DMS53 (cell line): ENCODE measurements at regions not wholly inside any gene's neighbourhood (a gene's known extent, or its start where the extent isn't known, plus 50 kb on each side); places are given as distances from the start of the nearest gene placed in this dataset.

Experiments used
- DNase-seq: peaks from one replicate; lab custom pipeline; 2025; lab: John Stamatoyannopoulos, UW

DNA sequence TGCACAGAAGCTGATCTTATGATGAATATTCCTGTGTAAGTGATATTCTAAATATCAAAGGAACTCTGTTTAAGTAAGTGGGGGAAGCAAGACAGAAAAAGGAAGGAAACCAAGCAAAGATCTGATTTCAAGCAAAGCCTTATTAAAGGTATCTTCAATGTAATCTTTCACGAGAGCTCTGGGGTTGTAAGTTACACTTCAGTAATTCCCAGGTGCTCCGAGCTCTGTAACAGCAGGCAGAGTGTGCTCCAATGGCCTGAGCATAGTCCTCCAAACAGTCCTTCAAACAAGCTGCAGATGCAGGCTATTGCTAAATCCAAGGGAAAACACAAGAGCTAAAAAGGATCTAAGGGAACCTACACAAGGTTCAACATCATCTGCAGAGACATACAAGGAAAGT lies 949.7 kb upstream of the TMPRSS15 start:
- peak; percentile 21 for DNase-seq

DNA sequence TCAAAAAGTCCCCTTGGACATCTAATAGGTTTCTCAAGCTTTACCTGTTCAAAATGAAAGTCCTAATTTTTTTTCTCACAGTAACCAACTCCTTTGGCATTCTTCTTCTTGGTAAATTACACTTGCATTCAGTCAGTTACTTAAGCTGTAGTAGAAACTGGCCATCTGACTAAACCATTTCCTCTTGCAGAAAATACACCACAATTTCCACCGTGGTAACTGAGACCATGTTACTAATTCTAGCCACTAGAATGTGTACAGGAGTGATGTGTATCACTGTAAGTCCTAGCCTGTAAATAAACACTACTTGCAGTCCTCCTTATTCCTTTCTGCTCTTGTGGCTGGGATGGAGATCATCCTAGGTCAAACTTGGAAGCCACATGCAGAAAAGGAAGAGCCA lies 965.4 kb upstream of the TMPRSS15 start:
- no peak for DNase-seq

DNA sequence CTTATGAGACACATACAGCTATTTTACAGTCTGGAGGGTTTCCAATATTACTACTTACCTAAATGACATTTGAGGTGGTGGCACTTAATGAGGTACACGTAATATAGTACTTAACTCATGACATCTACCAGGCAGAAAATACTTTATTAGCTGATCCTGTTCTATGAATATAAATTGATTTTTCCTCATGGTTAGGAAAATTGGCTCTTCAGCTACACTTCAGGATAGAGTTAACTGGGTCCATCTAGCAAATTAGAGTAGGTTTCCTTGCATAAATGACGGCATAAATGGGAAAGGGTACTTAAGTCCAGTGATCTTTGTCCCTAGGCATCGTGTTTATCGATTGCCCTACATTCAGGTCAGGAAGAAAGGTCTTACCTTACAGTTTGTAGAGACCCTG lies 988.8 kb upstream of the TMPRSS15 start:
- no peak for DNase-seq

DNA sequence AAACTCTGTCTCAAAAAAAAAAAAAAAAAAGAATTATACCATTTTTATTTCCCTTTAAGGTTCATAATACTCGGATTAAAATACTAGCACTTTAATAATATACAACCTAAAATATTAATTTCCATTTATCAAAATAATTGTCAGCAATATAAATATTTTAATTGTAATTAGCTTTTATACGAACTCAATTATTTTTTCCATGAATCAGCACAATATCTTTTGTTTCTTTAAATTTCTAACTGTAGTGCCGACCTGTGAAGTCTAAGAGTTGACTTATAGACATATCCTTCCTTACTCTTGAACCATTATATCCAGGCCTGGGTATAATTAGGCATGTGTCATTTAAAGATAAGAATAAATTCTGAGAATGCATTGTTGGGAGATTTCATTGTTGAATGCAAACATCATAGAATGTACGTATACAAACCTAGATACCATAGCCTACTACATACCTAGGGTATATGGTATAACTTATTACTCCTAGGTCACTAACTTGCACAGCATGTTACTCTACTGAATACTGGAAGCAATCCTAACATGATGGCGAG lies 996.7 kb upstream of the TMPRSS15 start:
- no peak for DNase-seq

DNA sequence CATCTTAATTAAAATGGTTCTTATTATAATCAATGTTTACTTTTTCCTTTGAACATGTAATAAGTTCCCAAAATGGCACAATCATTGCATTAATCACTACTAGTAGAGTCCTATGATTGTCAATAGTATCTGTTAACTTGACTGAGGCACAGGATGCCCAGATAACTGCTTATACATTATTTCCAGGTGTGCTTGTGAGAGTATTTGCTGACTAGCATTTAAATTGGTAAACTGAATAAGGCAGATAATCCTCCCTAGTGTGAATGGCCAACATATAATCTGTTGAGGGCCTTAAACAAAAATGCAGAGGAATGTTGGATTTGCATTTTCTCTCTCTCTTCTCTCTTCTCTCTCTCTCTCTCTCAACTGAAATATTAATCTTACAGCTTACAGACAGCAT lies 999.3 kb upstream of the TMPRSS15 start:
- no peak for DNase-seq

DNA sequence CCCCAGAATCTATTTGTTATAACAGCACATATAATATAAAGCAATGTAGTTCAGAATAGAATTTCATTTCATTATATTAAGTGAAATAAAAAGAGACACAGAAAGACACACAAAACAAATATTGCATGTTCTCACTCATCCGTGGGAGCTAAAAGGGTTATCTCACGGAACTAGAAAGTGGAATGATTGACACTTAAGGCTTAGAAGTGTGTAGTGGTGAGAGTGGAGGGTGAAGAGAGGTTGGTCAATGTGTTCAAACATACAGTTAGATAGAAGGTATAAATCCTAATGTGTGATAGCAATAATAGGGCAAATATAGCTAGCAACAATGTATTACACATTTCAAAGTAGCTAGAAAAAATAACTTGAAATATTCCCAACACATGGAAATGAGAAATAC lies 1001.7 kb upstream of the TMPRSS15 start:
- no peak for DNase-seq

DNA sequence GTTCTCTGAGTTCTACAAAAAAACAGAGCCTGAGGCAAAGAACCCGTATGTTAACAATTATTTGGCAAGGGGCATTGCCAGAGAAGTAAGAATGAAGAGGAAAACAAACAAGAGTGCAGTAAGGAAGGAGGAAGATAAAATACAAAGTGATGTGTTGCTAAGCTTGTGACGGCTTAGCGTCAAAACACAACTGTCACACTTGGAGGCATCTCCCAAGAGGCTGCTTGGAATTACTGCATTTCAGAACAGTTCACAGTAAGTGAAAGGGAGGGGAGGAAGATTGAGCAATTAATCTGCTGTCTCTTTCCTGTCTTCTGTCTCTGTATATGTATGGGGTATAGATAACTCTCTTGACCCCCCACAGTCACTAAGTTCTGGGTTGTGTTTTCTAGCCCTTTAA lies 1017.0 kb upstream of the TMPRSS15 start:
- no peak for DNase-seq

DNA sequence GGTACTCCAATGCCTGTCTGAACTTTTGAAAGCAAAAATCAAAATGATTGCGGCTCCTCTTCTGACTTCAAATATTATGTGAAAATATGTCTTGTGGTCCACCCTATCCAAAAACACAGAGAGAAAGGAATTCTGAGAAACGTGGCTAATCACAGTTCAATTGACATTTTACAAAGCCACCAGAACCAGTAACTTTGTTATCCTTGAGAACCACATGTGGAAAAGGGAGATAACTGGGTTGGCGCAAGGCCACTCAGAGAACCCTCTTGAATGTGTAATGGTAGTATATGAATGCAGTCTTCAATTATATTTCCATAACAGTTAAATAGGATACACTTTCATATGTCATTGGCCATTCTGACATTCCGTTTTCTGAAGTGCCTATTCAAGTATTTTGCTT lies 1030.0 kb upstream of the TMPRSS15 start:
- DNase-seq = no peak

DNA sequence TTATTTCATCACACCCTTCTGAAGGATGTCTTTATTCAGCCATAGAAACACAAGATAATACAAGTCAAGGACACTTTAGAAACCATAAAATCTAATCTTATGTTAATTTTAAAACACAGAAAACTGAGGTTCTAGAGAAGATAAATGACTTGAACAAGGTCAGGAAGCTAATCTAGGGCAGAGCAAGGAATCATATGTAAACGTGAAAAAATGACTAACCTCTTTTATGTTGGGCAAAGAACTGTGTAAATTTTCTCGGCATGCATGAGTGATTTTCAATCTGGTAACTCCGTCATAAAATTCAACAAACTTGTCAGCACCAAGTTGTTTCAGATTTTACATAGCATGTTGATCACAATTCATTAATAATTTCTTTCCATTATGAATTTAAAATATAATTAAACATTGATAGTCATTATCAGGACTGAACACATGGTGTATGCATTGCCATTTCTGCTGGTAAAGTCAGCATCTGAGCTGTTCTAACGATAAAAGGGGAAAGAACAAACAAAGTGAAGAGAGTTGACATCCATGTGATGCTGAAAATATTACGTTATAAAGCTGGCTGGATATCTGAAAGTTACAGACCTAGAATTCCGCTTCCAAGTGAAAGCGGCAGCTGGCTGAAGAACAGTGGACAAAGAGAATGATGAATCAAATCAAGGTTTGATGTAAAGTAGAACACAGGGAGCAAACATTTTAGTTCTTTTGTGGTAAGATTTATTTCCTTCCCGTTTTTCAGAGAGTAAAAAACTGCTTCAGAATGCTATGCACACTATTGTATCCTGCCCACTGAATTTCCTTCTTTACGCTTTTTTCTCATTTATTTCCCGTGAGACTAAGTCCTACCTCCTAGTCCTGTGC lies 1037.4 kb upstream of the TMPRSS15 start:
- DNase-seq = peak; percentile 75

DNA sequence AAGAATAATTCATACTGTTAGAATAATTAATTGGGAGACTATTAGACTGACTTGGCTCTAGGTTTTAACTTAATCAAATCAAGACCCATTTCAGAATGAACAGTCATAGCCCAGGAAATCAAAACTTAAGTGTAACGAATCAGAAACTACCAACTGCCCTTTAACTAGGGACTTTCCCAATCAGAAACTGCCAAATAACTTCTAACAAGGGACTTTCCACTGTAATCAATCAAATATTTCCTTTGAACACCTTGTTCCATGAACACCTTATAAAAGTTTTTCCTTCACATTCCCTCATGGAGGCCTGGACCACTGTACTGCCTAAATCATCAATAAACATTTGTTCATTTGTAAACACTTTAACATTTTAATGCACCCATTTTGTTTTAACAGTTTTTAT lies 1054.7 kb upstream of the TMPRSS15 start:
- DNase-seq = no peak

DNA sequence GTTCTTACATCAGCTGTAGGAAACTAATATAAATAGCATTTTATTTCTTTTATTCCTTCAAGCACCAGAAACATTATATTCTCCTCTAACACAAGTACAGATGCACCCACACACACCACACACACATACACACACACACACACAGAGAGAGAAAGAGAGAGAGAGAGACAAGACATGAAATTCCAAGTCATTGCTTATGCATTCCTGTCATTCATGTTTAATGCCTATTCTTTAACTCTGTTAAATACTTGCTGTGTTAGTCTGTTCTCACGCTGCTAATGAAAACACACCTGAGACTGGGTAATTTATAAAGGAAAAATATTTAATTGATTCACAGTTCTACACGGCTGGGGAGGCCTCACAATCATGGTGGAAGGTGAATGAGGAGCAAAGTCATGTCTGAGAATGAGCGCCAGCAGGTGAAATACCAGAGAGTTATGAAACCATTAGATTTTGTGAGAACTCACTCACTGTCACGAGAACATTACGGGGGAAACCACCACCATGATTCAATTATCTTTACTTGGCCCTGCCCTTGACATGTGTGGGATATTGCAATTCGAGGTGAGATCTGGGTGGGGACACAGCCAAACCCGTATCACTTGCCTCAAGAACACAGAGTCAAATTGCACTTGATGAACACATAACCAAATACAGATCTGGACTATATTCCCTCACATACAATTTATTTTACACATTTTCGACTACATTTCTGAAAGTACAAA lies 1058.1 kb upstream of the TMPRSS15 start:
- no peak for DNase-seq

DNA sequence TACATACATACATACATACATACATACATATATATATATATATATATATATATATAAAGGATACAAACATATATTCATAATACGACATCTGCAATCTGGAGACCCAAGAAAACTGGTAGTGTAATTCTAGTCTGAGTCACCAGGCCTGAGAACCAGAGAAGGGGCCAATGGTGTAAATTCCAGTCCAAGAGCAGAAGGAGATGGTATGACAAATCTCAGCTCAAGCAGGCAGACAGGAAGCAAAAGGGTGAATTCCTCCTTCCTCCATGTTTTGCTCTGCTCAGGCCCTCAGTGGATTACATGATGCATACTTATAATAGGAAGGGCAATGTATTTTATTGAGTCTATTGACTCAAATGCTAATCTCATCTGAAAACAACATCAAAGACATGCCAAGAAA lies 1060.4 kb upstream of the TMPRSS15 start:
- DNase-seq = no peak

DNA sequence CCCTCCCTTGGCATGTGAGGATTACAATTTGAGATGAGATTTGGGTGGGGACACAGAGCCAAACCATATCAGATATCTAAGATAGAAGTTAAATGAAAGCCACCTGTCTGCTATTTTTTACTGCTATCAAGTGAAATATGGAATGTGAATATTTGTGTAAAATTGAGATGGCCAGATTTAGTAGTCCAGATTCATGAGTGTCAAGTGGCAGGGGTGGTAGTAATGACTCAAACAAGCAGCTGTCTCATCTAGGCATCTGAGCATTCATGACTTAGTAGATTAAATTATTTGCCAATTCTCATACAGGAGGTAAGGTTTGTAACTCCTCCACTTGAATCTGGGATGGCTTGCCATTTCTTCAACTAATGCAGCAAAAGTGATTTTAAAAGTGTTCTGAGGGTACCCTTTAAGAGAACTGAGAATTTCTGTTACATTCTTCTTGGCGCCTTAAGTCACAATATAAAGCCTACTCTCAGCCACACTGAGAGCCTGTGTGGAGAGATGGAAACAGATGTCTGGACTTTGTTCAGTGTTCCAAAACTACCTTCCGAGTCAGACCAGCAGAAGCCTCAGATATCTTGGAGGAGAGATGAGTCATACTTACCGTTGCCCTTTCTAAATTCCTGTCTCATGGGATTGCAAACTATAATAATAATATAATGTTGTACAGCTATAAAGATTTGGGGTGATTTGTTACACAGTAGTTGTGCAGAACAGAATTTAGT lies 1065.6 kb upstream of the TMPRSS15 start:
- no peak for DNase-seq

DNA sequence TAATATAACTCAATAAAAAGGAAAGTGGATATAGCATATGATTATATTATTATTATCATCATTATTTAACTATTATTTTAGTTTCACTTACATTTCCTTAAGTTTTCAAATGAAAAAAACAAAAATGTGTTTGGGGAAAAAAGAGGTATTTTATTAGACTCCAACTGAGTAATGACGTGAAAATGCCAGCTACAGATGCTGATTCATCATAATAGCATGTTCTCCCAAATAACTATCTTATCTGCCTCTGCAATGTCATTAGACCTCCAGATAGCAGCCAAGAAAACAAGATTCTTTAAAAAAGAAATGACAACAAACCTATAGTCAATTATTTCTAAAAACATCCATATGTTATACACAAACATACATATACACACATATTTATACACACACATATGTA lies 1071.9 kb upstream of the TMPRSS15 start:
- no peak for DNase-seq

DNA sequence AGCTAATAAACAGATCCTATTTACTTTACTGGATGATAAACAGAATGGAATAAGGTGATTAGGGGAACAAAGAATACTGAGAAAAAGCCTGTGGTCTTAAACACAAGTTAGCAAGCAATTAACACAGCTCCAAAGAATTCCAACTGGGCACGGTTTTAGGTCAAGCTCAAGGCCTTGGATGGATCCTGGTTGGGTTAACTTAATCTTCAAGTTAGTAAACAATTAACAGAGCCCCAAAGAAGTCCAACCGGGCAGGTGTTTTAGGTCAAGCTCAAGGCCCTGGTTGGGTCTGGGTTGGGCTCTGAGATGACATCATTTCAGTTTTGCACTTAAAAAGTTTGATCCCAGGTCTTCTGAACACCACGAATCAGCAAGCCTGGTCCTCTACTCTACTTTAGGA lies 1086.3 kb upstream of the TMPRSS15 start:
- peak; percentile 1 for DNase-seq

DNA sequence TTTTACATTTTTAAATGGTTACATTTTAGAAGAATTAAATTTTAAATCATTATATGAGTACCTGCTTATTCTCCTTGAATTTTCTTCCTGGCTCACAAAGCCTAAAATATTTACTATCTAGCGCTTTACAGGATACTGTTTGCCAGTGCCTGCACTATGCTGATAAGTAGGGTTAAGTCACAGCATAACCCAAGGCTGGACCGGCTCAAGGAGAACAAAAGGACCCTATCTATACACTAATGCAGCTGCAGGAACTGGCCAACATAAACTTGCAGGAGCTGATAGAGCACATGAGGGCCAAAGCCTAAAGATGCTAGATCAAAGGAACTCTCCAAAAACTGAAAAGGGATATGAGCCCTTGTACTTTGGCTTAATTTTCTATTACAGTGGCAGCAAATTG lies 1086.9 kb upstream of the TMPRSS15 start:
- no peak for DNase-seq

DNA sequence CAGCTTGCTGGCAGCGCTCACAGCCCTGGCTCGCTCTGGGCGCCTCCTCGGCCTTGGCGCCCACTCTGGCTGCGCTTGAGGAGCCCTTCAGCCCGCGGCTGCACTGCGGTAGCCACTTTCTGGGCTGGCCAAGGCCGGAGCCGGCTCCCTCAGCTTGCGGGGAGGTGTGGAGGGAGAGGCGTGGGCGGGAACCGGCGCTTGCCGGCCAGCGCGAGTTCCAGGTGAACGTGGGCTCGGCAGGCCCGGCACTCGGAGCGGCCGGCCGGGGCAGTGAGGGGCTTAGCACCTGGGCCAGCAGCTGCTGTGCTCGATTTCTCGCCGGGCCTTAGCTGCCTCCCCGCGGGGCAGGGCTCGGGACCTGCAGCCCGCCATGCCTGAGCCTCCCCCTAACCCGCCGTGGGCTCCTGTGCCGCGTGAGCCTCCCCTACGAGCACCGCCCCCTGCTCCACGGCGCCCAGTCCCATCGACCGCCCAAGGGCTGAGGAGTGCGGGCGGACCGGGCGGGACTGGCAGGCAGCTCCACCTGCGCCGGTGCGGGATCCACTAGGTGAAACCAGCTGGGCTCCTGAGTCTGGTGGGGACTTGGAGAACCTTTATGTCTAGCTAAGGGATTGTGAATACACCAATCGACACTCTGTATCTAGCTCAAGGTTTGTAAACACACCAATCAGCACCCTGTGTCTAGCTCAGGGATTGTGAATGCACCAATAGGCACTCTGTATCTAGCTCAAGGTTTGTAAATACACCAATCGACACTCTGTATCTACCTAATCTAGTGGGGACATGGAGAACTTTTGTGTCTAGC lies 1090.1 kb upstream of the TMPRSS15 start:
- peak; percentile 72 for DNase-seq

DNA sequence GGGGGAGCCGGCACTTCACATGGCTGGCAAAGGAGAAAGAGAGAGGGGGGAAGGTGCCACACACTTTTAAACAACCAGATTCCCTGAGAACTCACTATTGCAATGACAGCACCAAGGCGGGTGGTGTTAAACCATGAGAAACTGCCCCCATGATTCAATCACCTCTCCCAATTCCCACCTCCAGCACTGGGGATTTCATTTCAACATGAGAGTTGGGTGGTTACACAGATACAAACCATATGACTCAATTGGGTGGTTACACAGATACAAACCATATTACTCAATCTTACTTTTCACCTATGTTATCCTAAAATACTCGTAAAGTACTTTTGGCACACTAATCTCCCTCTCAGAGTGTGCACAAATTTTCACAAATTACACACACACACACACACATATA lies 1097.5 kb upstream of the TMPRSS15 start:
- no peak for DNase-seq

DNA sequence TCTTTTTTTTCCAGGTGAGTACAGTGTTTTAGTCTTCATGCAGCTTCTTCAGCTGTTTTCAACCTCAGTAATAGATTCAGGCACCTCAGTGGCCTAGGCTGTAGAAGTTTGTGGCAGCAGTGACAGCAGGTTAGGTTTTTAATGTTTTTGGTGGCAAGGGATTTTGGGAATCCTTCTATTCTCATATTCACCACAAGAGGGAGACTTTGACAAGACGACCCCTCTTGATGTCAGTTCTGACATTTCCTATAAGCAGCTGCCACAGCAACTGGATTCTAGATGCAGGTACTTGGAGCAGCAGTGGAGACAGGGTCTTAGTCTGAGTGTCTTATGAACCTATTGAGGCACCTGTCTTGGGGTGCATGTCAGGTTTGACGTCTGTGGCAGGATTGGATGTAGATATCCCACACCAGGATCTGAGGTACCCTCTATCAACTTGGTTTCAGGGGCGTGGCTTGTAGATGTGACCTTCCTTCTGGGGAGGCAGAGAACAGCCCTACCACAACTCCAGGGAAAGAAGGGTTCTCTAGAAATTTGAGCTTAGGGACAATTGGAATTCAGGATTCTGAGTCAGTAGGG lies 1104.2 kb upstream of the TMPRSS15 start:
- peak; percentile 56 for DNase-seq

DNA sequence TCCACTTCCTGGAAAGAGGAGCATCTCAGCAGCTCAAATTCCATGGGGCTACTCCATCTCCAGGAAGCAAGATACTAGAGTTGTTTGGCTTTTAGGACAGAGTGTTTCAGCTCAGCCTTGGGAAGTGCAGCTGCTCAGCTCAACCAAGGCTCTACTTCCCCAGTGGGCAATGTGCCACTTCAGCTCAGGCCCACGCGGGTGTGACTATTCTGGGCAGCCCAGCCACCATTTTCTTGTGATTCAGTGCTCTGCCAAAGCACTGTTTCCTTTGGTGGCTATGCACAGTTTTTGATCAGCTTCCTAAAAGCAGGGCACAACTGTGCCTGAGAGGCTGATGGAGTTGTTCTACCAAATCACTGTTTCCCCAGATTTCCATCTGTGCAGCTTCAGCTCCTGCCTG lies 1104.9 kb upstream of the TMPRSS15 start:
- no peak for DNase-seq

DNA sequence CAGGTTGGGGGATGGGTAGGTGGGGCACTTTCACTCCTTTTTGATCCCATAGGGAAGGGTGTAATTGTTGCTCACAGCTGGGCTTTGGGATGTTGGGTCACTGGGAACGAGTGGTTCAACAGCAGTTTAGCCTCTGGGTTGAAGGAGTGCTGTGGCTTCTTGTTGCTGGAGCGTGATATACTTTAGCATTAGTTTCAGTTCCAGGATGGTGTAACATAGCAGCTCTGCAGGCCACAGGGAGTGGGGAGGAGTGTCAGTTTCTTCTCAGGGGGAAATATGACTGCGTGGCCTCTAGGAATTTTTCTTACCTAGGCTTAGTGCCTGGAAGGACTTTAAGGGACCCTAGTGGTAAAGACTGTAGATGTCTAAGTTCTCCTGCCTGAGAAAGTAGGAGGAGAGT lies 1105.3 kb upstream of the TMPRSS15 start:
- DNase-seq = no peak
